ENCODE measurements at regions not wholly inside any gene's neighbourhood (a gene's known extent, or its start where the extent isn't known, plus 50 kb on each side); places are given as distances from the start of the nearest gene placed in this dataset.

- Histone ChIP-seq H2AFZ (ENCODE audit: low read length) (no peak overlapping the region), H3K27me3 (ENCODE audit: insufficient read depth, low read length) (no peaks in the 10 kb centered on the region; the same call in 1 of the 2 replicates), H3K23me2 (ENCODE audit: insufficient read length, low read depth, low read length, poor library complexity, severe bottlenecking) (peaks cover 3% of the 10 kb centered on the region), H3K4me2 (ENCODE audit: insufficient read depth, insufficient read length, low read length) (no peak overlapping the region), H2AK5ac (ENCODE audit: insufficient read length, low read length) (no peak overlapping the region), H2BK20ac (ENCODE audit: low read depth, low read length, poor library complexity, severe bottlenecking) (no peak overlapping the region), H3K56ac (ENCODE audit: insufficient read length, low read depth, low read length) (no peak overlapping the region), H3K9ac (ENCODE audit: extremely low read depth, insufficient read length, low read length) (no peak overlapping the region), H2BK15ac (ENCODE audit: low read depth, low read length) (no peak overlapping the region), H3K4me1 (ENCODE audit: insufficient read depth, low read length) (peaks cover 11% of the 10 kb centered on the region), H2BK12ac (ENCODE audit: insufficient read length, low read depth, low read length) (no peak overlapping the region), H2BK5ac (ENCODE audit: insufficient read length, low read length) (no peak overlapping the region), H3K79me1 (ENCODE audit: insufficient read depth, low read depth, low read length, poor library complexity, severe bottlenecking) (no peaks in the 10 kb centered on the region), H3K14ac (ENCODE audit: insufficient read depth, low read length) (no peak overlapping the region), H2BK120ac (ENCODE audit: low read depth, low read length, poor library complexity, severe bottlenecking) (no peak overlapping the region), H3K23ac (ENCODE audit: insufficient read length, low read depth, low read length) (no peak overlapping the region), H3K4ac (ENCODE audit: low read depth, low read length) (no peak overlapping the region), H3T11ph (ENCODE audit: low read length) (no peak overlapping the region), H4K91ac (ENCODE audit: insufficient read length, low read depth, low read length) (no peak overlapping the region), H4K5ac (ENCODE audit: insufficient read length, low read depth, low read length) (no peak overlapping the region), H4K20me1 (ENCODE audit: control insufficient read depth, insufficient read depth, insufficient read length) (no peaks in the 10 kb centered on the region), H3K18ac (ENCODE audit: insufficient read length, low read depth, low read length) (no peak overlapping the region), H3K9me3 (ENCODE audit: control insufficient read depth, low read depth, low read length) (no peaks in the 10 kb centered on the region), H4K8ac (replicated peaks; ENCODE audit: insufficient read length, low read depth, low read length) (no peak overlapping the region), H3K79me2 (ENCODE audit: insufficient read depth, low read length) (no peaks in the 10 kb centered on the region), H3K27ac (ENCODE audit: insufficient read length, low read depth, low read length) (peak overlapping the region; percentile 27)
- peaks cover 48 to 49% of the 10 kb centered on the region in 2 experiments for H3K4me1 Mint-ChIP-seq
- TF ChIP-seq CTCF (conservative IDR thresholded peaks at IDR 0.05) = no peak
- H3K4me3 Mint-ChIP-seq = no peak overlapping the region
- no peaks in the 10 kb centered on the region for H3K27me3 Mint-ChIP-seq (ENCODE audit: low read depth)
- H3K36me3 Mint-ChIP-seq (ENCODE audit: insufficient read depth in 1 of 3, low read depth in 3 of 3) = peaks cover 0 to 11% (median 7%) of the 10 kb centered on the region in 3 experiments; a peak in 2 of 7 replicates
- no peak for DNase-seq
- peaks cover 0 to 2% of the 10 kb centered on the region in 2 experiments; a peak in 1 of 5 replicates for H3K9me3 Mint-ChIP-seq
- WGBS (ENCODE audit: extremely low coverage, insufficient read length, low lambda C conversion rate) = no CpG with 5 or more reads among the region's 2 CpGs
- H3K27ac Mint-ChIP-seq = peak overlapping the region; percentile 18 to 90 (median 72); a peak in 4 of 7 replicates
Measured at GRCh38 chr5:123873846-123874245, 361.9 kb downstream of the CSNK1G3 start.
